ENCODE measurements at regions not wholly inside any gene's neighbourhood (a gene's known extent, or its start where the extent isn't known, plus 50 kb on each side); places are given as distances from the start of the nearest gene placed in this dataset.

- DNase-seq (ENCODE audit: low read depth): no peak
Observed at GRCh38 chr1:38257374-38257773, 210.8 kb upstream of the POU3F1 start.

- DNase-seq (ENCODE audit: low read depth): no peak
Observed at GRCh38 chr1:38256072-38256471, 209.5 kb upstream of the POU3F1 start.

GRCh38 chr1:38253314-38253713 lies 206.7 kb upstream of the POU3F1 start:
- DNase-seq (ENCODE audit: low read depth): no peak

GRCh38 chr1:38250356-38250755 lies 203.8 kb upstream of the POU3F1 start:
- no peak for DNase-seq (ENCODE audit: low read depth)

GRCh38 chr1:38249001-38249400 lies 202.4 kb upstream of the POU3F1 start:
- no peak for DNase-seq (ENCODE audit: low read depth)

GRCh38 chr1:38246955-38247952 lies 200.7 kb upstream of the POU3F1 start:
- DNase-seq (ENCODE audit: low read depth): no peak

GRCh38 chr1:38244218-38244845 lies 197.7 kb upstream of the POU3F1 start:
- no peak for DNase-seq (ENCODE audit: low read depth)

- DNase-seq (ENCODE audit: low read depth): no peak
Observed at GRCh38 chr1:38243106-38243505, 196.5 kb upstream of the POU3F1 start.

GRCh38 chr1:38242506-38242905 lies 195.9 kb upstream of the POU3F1 start:
- DNase-seq (ENCODE audit: low read depth): no peak

GRCh38 chr1:38241594-38242334 lies 195.2 kb upstream of the POU3F1 start:
- no peak for DNase-seq (ENCODE audit: low read depth)

- no peak for DNase-seq (ENCODE audit: low read depth)
Observed at GRCh38 chr1:38240618-38241017, 194.0 kb upstream of the POU3F1 start.

GRCh38 chr1:38239258-38239835 lies 192.8 kb upstream of the POU3F1 start:
- no peak for DNase-seq (ENCODE audit: low read depth)

- no peak for DNase-seq (ENCODE audit: low read depth)
Observed at GRCh38 chr1:38238294-38238693, 191.7 kb upstream of the POU3F1 start.

GRCh38 chr1:38235705-38236104 lies 189.1 kb upstream of the POU3F1 start:
- no peak for DNase-seq (ENCODE audit: low read depth)

GRCh38 chr1:38231941-38232340 lies 185.3 kb upstream of the POU3F1 start:
- no peak for DNase-seq (ENCODE audit: low read depth)

- DNase-seq (ENCODE audit: low read depth): no peak
Observed at GRCh38 chr1:38228718-38229117, 182.1 kb upstream of the POU3F1 start.

GRCh38 chr1:38225745-38226144 lies 179.2 kb upstream of the POU3F1 start:
- DNase-seq (ENCODE audit: low read depth): no peak

- no peak for DNase-seq (ENCODE audit: low read depth)
Observed at GRCh38 chr1:38223391-38223790, 176.8 kb upstream of the POU3F1 start.

- DNase-seq (ENCODE audit: low read depth): no peak
Observed at GRCh38 chr1:38222891-38223290, 176.3 kb upstream of the POU3F1 start.

GRCh38 chr1:38221006-38221649 lies 174.5 kb upstream of the POU3F1 start:
- no peak for DNase-seq (ENCODE audit: low read depth)

- DNase-seq (ENCODE audit: low read depth): no peak
Observed at GRCh38 chr1:38217316-38217715, 170.7 kb upstream of the POU3F1 start.

Measured in activated T-cell treated with anti-CD3 and anti-CD28 coated beads for 48 hours (primary cell).